ENCODE measurements at regions not wholly inside any gene's neighbourhood (a gene's known extent, or its start where the extent isn't known, plus 50 kb on each side); places are given as distances from the start of the nearest gene placed in this dataset.
"Not testable (repeated sequence)": the region's sequence is repeated elsewhere in the genome, so short reads cannot be mapped to it uniquely, and the experiment has no call there.

- DNase-seq (ENCODE audit: low read depth) = no peak
Observed at GRCh38 chr4:38334791-38335190, 329.2 kb upstream of the KLF3 start.

GRCh38 chr4:38338939-38339338 lies 325.1 kb upstream of the KLF3 start:
- DNase-seq (ENCODE audit: low read depth) = not testable (repeated sequence)

- DNase-seq (ENCODE audit: low read depth) = no peak
Observed at GRCh38 chr4:38343608-38344007, 320.4 kb upstream of the KLF3 start.

GRCh38 chr4:38344929-38345328 lies 319.1 kb upstream of the KLF3 start:
- DNase-seq (ENCODE audit: low read depth) = no peak

- no peak for DNase-seq (ENCODE audit: low read depth)
Observed at GRCh38 chr4:38347251-38347650, 316.7 kb upstream of the KLF3 start.

GRCh38 chr4:38354421-38354820 lies 309.6 kb upstream of the KLF3 start:
- DNase-seq (ENCODE audit: low read depth) = no peak

GRCh38 chr4:38354872-38355271 lies 309.1 kb upstream of the KLF3 start:
- DNase-seq (ENCODE audit: low read depth) = no peak

- DNase-seq (ENCODE audit: low read depth) = no peak
Observed at GRCh38 chr4:38356686-38357085, 307.3 kb upstream of the KLF3 start.

- DNase-seq (ENCODE audit: low read depth) = no peak
Observed at GRCh38 chr4:38357546-38357945, 306.5 kb upstream of the KLF3 start.

GRCh38 chr4:38359113-38359512 lies 304.9 kb upstream of the KLF3 start:
- DNase-seq (ENCODE audit: low read depth) = no peak

- no peak for DNase-seq (ENCODE audit: low read depth)
Observed at GRCh38 chr4:38360201-38360600, 303.8 kb upstream of the KLF3 start.

- no peak for DNase-seq (ENCODE audit: low read depth)
Observed at GRCh38 chr4:38364383-38364963, 299.5 kb upstream of the KLF3 start.

GRCh38 chr4:38365261-38365660 lies 298.7 kb upstream of the KLF3 start:
- DNase-seq (ENCODE audit: low read depth) = no peak

- DNase-seq (ENCODE audit: low read depth) = no peak
Observed at GRCh38 chr4:38365748-38366310, 298.2 kb upstream of the KLF3 start.

GRCh38 chr4:38366456-38366855 lies 297.5 kb upstream of the KLF3 start:
- no peak for DNase-seq (ENCODE audit: low read depth)

GRCh38 chr4:38366997-38367396 lies 297.0 kb upstream of the KLF3 start:
- DNase-seq (ENCODE audit: low read depth) = no peak

- DNase-seq (ENCODE audit: low read depth) = no peak
Observed at GRCh38 chr4:38367642-38368174, 296.3 kb upstream of the KLF3 start.

GRCh38 chr4:38368613-38369012 lies 295.4 kb upstream of the KLF3 start:
- DNase-seq (ENCODE audit: low read depth) = no peak

- DNase-seq (ENCODE audit: low read depth) = no peak
Observed at GRCh38 chr4:38371391-38371851, 292.6 kb upstream of the KLF3 start.

GRCh38 chr4:38373375-38373774 lies 290.6 kb upstream of the KLF3 start:
- DNase-seq (ENCODE audit: low read depth) = no peak

- DNase-seq (ENCODE audit: low read depth) = no peak
Observed at GRCh38 chr4:38377195-38377594, 286.8 kb upstream of the KLF3 start.

- DNase-seq (ENCODE audit: low read depth) = no peak
Observed at GRCh38 chr4:38378478-38378877, 285.5 kb upstream of the KLF3 start.

GRCh38 chr4:38381788-38382187 lies 282.2 kb upstream of the KLF3 start:
- no peak for DNase-seq (ENCODE audit: low read depth)

- no peak for DNase-seq (ENCODE audit: low read depth)
Observed at GRCh38 chr4:38382520-38382919, 281.5 kb upstream of the KLF3 start.

Data from T follicular helper cell (primary cell).